Iris pigment epithelial cell (primary cell): ENCODE measurements at regions not wholly inside any gene's neighbourhood (a gene's known extent, or its start where the extent isn't known, plus 50 kb on each side); places are given as distances from the start of the nearest gene placed in this dataset.
A peak's percentile ranks its signal among the peaks of the same experiment; 100 is the strongest.
"Not testable (repeated sequence)": the region's sequence is repeated elsewhere in the genome, so short reads cannot be mapped to it uniquely, and the experiment has no call there.

Source experiments
- DNase-seq: peaks from one replicate; pipeline ENCODE4 v3.0.0-alpha.2; 2011; ENCODE audit warnings: low read depth

DNA sequence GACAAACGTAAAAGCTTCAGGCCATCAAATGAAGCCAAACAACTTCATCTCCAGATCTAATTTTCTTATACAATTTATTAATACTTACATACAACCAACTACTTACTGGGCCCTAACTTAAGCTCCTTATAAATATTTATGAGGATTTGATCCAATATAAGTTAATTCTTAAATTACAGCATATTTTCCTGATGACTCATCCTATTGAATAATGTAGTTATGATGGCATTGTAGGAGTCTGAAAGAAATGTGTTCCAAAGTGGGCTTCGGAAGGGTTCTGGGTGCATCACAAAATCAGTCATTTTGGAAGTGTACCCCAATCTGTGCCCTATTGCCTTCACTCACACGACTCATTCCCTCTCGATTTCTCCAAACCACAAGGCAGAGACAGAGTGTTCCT, 455.1 kb upstream of the CTSO start:
- DNase-seq: no peak

DNA sequence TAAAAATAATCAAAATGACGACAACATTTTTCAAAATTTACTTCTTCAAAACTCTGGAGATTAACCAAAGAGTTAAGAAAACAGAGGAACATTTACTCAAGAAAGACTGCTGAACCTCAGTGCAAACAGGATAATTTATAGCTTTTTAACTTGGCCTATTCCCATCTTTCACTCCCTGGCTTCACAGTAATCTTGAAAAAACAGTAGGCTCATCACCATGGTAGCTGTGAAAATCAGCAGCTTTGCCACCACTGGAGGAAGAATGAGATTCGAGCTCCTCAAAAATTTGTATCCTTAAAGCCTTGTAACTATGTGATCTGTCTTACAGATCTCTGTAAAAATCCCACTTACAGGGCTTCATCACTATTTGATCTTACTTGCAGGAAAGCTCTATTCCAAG, 447.7 kb upstream of the CTSO start:
- DNase-seq: no peak

DNA sequence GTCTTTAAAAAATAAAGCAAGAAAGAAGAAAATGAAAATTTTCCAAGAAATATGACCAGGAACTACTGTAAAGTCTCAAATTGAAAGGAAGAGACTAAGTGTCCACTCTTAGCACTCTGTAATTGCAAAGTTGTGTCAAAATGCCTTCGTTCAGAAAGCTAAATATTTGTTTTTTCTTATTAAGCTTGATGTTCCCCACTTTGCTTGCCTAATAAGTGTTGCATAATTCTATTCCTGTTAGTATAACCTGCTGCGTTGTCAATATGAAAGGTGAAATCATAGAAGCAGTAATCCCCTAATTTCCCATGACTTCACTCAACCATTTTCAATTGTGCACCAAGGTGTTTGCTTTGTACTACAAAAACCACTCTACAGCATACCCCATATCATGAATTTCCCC, 442.9 kb upstream of the CTSO start:
- DNase-seq: no peak

DNA sequence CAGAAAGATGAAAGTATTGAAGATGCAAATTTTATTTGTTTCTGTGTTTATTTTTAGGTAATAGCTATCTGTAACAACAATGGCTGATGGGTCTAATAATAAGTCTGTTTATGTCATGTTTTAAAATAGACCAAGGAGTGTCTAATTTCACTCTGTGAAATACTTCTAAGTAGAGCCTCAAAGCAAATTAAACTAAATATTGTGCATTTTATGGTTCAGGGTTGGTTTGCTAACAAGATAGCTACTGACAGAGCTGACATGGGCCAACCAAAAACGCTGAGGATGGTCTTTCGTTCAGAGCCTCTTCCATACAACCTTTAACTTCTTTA, 437.6 kb upstream of the CTSO start:
- no peak for DNase-seq

DNA sequence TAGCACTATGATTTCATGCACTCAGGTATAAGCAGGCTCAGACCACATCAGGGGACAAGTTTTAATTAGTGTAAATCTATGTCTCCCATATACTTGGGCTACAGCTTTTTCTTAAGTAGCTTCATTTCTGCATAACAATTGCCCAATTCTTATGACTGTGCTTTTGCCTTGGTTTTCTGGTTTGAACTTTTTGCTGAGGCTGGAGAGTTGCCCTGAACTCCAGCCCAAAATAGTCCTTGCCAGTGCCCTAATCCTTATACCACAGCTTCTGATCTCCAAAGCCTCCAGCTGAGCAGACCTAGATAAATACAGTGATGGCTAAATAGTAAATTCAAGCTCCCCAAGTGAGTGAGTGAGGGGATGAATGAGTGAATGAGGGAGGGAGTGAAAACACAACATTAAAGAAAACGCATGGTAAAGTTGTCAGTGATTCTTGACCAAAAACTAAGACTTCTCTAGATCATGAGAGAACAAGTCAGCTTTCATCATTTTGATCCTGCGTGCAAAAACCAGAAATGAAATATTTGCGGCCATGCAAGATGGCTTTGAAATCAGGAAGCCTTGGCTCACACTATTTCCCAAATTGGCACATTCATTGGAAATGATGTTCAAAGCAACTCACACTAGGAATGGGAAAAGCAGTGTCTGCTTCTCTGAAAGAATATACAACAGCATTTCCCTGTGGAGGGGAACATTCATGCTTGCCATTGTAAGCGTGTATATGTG, 437.1 kb upstream of the CTSO start:
- peak; percentile 53 for DNase-seq

DNA sequence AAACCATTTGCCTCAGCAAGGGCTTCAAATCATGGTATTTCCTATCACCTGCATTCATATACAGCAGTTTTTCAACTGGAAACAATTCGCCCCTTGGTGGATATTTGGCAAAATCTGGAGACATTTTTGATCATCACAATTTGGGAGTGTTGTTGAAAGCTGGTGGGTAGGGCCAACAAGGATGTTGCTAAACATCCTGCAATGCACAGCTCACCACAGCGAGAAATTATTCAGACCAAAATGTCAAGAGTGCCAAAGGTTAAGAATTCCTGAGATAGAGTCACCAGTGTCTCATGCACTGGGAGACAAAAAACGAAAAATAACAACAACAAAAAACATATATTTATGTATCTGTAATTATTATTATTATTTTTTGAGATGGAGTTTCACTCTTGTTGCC, 435.2 kb upstream of the CTSO start:
- peak; percentile 57 for DNase-seq

DNA sequence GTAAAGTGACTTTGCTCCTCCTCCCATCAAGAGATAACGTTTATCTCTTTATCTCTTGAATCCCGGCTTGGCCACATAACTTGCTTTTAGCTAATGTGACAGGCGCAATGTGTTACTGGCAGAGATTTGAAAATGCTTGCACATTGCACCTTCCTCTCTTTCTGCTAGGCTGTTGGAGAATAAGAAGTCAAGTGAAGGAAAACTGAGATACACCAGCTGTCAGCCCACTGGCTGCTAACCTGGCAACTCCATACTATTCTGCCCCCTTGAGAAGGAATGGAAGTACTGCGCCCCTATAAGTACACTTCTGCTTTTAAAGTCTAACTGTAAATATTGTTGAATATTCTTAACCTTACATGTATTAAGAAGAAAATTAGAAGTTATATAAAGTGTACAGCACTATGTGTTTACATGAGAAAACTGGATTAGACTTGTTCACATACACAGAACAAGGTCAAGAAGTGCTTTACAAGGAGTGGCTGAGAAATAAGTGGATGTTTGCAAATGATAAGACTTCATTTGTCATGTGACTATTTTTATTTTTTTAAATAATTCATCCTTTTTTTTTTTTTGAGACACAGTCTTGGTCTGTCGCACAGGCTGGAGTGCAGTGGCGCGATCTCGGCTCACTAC, 424.5 kb upstream of the CTSO start:
- peak; percentile 62 for DNase-seq

DNA sequence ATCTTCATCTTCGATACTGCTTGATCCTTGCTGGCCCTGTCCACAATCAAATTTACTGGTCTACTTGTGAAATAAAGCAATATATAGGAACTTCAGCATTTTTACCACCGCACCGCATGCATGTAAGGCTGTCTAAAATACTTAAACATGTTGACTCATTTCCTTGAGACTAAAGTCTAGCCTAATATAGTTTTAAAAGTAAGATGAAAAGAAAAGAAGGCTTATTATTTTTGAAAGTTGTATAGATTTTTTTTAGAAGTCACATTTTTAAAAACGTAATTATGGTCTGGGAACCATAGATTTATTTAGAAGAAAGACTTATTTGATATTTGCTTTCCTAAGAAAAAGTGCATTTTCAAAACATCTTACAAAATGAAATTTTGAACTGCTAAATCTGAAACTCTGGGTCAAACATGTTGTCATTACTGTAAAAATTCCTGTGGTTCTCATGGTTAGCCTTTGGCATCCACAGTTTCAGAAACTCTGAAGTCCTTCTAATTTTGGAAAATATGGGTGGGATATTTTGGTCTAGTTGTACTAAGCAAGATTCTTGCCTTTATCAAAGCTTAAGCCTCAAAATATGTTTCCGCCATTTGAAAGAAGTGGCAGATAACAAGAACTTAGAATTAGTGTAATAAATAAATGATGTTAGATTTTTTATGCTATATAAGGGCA, 423.5 kb upstream of the CTSO start:
- peak; percentile 86 for DNase-seq

DNA sequence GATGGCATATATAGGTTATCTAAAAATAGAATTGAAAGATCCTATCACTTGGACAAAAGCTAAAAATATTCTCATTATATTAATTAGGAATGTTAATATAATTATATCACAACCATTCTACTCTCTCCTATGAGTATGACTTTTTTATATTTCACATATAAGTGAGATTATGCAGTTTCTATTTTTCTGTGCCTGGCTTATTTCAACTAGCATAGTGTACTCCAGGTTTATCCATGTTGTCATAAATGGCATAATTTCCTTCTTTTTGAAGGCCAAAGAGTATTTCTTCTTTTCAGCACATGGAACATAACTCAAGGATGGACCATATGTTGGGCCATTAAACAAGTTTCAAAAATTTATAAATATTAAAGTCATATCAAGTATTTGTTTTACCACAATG, 421.2 kb upstream of the CTSO start:
- no peak for DNase-seq

DNA sequence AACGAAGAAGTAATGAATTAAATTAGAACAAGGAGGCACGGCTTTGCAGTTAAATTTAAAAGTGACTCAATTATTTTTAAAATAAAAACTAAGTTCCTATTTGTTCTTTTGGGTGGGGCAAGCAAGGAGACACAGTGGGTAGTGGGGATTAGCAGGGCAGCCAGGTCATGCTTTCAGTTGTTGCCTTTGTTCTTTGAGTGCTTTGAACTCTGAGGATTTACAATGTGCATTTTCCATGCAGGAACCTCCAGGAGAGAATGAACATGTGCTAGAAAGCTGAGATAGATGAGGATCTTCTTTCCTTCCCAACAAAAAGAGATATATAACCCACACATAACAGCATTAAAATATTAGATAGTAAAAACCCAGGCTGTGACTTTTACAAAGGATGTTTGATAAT, 420.4 kb upstream of the CTSO start:
- no peak for DNase-seq

DNA sequence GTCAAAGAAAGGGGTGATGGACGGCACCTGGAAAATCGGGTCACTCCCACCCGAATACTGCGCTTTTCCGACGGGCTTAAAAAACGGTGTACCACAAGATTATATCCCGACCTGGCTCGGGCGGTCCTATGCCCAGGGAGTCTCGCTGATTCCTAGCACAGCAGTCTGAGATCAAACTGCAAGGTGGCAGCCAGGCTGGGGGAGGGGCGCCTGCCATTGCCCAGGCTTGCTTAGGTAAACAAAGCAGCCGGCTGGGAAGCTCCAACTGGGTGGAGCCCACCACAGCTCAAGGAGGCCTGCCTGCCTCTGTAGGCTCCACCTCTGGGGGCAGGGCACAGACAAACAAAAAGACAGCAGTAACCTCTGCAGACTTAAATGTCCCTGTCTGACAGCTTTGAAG, 413.8 kb upstream of the CTSO start:
- DNase-seq: not testable (repeated sequence)

DNA sequence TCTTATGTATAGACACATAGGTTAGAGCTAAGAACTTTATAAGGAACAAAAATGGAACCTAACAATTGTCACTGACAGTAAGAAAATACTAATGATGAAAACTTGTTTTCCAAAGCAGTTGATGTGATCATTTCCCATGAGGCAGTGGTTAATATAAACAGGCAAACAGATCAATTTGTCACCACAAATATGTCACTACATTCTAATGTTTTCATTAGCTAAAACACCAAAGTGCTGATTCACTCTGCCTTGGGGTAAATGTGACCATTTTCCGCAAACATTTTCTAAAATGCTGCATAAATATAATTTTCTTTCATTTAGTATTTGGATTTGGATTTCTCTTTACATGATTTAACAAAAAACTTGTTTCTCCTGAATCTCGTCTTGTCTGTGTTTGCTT, 408.9 kb upstream of the CTSO start:
- peak; percentile 76 for DNase-seq

DNA sequence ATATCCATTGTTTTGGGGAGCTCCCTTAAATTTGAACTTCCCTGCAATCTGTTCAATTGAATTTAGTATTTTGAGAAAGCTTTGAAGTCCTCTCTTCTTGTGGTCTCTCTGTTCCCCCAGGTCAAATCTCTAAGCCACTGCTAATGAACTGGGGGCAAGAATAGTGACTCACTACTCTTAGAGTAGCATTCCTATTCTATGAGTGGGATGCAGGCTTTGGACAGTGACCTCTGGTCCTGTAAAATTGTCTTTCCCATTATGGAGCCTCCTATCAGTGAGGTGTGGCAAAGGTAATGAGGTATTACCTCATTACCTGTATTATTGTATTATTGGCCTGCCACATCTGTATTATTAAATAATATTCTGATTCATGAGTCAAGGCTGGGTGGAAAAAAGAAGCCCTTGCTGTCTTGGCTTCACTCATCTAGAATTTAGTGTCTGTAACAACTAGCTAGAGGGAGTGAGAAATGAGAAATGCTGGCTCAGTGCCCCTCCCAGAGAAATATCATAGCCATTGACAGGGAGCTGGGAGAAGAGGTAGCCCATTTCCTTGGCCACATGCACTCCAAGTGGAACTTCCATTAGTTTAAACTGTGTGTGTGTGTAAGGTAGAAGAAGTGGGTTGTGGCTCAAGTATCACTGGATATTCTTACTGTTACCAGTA, 393.9 kb upstream of the CTSO start:
- peak; percentile 66 for DNase-seq

DNA sequence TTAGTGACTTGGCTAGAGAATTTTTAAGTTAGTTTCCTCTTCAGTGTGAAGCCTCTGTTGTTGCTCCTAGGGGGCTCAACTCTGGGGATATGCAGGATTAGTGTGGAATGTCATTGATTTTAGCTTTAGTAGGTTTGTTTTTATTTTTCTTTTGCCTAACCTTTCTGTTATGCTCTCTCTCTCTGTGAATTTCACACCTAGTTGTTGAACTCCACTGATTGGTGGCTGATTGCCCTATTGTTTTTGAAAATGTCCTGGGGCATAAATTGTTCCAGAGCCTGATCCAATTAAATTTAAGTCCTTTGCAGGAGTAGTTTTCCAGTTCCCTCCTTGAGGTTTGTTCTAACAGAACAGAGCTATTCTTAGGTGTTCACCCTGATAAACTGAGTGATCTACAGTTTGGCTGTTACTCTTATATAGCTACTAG, 393.3 kb upstream of the CTSO start:
- DNase-seq: no peak

DNA sequence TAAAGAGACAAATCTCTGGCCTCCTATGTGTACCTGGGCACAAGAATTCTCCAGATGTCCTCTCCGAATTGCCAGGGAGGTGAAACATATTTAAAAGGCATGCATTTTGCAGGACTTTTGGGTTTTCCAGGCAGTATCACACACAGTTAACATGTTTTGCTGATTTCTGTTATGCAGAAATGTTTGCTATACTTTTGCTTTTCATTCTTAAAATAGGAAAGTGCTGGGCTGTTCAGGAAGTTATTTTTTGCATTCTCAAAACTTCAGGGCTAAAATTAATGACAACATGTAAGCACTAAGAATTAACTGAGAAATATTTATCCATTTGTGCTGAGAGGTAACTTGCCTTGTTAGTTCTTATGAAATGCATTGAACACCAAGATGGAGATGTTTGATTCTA, 390.7 kb upstream of the CTSO start:
- no peak for DNase-seq

DNA sequence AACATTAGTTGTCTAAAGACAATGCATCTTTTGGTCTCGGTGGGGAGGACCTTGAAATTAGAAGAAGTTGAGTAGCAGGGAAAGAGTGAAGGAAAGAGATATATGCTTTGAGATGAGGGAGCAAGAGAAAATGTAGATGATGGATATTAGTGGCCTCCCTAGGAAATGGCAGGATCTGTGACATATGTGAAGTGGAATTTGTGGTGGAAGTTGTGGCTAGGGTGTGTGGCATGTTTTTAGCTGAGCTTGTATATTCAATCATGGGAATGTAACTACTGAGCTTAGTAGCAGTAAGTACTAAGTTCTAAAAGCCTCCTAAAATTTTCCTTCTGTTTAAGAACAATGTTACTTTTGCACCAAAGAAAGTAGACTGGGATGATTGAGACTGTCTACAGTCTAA, 382.8 kb upstream of the CTSO start:
- peak; percentile 28 for DNase-seq

DNA sequence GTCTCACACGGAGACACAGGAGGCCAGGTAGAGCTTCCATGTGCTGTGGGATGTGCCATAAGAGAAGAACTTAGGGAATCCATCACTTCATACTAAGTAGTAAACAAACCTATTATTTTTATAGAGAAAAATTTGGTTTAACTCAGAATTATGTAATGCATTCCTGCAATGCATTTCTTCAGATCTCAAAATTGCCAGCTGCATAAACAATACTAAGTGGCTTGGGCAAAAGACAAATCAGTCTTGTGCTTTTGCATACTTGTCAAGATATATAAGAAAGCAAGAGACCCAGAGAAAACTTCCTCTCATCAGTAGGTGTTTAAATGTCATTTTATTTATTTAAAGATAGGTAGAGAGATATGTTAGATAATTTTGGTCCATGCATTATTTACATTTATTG, 382.1 kb upstream of the CTSO start:
- DNase-seq: peak; percentile 20

DNA sequence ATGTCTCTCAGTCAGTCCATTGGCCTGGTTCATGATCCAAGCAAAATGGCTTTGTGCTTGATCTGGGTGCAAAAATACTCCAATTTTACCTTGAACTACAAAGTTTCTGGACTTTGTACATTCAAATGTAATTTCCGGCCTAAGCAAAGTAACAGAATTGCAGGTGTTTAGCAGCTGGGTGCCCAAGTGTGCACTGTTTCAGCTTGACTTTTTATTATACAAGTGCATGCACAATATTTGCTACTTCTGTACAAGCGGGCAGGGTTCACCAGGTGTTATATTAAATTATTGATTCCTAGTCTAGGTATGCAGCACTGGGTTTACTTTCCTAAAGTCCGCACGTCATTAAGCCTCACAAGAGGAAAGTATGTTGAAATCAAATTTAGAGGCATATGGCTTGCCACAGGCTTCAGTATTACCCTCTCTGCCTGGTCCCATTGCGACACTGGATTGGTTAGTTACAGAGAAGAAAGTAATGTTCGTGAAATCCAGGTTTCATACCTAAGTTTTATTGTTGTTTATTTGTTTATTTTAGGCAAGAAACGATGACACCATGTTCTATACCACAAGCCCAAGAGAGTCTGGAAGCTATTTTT, 376.9 kb upstream of the CTSO start:
- DNase-seq: no peak

DNA sequence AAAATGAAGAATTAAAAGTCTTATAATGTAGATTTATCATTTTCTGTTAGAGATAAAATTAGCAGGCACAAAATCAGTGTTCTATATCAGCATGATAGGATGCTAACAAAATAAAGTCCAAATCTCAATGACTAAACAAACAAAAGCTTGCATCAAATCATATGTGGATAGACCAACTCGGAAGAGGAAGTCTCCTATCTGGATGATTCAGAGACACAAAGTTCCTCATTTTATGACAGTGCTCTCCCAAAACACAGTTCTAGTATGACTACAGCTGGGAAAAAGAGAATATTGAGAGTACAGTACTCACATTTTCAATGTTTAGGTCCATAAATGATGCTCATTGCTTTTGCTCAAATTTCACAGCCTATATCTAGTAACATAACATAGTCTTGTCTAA, 376.1 kb upstream of the CTSO start:
- DNase-seq: peak; percentile 31

DNA sequence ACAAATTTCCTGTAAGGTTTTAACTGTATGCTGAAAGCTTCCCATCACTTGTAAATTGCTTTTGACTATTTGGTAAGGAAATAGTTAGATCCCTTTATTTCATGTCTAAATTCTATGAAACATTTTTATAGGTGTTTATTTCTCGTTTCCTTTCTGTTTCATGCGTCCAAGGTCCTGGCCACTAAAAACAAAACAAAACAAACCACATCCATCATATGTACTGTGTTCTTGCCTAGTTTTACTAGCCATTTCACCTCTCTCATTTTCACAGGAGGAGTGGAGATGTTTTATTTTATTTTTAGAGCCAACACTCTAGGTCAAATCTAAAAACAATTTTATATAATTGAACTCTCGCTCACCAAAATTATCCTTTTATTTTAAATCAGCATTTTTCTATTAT, 375.2 kb upstream of the CTSO start:
- no peak for DNase-seq

DNA sequence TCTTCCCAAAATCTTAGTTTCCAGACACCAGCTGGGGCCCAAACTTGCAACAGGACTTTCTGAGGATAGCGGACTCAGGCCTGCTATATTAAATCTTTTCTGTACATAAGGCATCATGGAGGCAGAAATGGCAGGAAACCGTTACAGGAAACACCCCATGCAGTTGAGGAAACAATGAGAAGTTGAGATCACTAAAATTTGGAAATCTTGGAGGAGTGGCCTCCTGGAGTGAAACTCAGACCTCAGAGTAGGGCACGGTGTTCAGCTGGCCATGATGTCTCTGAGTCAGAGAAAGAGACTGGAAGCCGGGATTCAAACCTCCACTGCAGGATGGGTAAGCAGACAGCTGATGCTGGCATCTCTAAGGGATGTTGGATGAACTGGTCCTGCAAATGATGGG, 372.6 kb upstream of the CTSO start:
- DNase-seq: no peak

DNA sequence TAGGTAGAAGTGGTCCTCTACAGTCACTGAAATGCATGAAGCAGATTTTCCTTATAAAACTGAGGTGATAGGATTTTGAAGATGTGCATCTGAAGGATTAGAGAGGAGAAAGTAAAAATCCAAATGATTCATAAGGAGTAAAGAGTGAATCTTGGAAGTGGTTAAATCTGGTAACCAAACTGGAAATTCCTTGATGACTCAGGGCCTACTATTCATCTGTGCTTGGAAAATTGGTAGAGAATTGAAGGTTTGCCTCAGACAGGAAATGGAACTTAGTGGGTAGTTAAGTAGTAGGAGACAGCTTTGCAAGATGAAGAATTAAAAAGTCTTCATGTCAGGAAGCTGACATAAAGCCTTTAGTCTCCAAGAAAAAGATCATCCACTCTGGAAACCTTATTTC, 368.9 kb upstream of the CTSO start:
- peak; percentile 87 for DNase-seq

DNA sequence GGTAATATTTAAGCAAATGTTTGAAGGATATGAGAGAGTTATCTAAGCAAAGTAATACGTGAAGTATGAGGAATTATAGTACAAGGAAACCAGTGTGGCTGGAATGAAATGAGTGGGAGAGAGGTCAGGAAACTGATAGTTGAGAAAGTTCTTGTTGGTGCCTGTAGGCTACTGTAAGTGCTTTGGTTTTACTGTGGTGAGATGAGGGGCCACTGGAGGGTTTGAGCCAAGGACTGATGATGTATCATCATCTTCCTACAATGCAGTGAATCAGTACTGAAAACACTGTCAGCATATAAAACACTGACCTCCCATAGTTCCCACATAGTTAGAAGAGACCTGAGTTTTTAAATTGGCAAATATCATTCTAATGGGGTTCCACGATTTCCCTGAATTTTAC, 367.5 kb upstream of the CTSO start:
- peak; percentile 97 for DNase-seq
